Activated effector memory CD4-positive, alpha-beta T cell treated with Interleukin-2 at 50 U/mL for 16 hours (primary cell): ENCODE measurements at regions not wholly inside any gene's neighbourhood (a gene's known extent, or its start where the extent isn't known, plus 50 kb on each side); places are given as distances from the start of the nearest gene placed in this dataset.
"Not testable (repeated sequence)": the region's sequence is repeated elsewhere in the genome, so short reads cannot be mapped to it uniquely, and the experiment has no call there.

Experiments
- DNase-seq: peaks from one replicate; pipeline ENCODE4 v3.0.0-alpha.2; 2020

DNA sequence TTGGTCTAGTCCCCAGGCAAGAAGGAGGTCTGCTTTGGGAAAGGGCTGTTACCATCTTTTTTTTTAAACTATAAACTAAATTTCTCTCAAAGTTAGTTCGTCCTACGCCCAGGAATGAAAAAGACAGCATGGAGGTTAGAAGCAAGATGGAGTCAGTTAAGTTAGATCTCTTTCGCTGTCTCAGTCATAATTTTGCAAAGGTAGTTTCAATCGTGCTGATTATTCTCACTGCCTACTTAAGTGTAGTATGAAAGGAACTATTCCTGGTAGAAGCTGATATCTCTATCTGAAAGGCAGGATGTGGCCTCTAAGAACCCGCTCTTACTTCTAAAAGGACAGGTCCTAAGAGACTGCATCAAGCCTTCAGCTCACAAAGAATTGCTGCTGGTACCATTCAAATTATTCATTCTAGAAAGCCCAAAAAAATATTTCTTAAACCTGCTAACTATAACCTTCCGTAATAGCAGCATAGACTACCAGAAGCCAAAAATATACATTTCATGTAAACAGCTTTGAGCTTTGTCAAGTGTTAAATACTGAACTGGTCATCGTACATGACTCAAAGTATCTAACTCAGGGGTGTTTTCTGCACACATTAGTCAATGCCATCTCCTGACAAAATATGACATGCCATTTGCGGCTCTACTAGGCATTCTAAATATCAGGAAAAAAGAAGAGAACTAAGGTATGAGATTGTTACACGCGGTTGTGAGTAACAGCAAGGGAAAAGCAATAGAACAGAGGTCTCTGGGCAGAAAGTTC, 96.0 kb upstream of the CCDC80 start:
- no peak for DNase-seq

DNA sequence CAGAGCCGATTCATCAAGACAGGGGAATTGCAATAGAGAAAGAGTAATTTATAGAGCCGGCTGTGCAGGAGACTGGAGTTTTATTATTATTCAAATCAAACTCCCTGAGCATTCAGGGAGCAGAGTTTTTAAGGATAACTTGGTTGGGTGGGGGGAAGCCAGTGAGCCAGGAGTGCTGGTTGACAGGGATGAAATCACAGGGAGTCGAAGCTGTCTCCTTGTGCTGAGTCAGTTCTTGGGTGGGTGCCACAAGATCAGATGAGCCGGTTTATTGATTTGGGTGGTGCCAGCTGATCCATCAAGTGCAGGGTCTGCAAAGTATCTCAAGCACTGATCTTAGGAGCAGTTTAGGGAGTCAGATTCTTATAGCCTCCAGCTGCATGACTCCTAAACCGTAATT, 95.4 kb upstream of the CCDC80 start:
- DNase-seq, result no peak

DNA sequence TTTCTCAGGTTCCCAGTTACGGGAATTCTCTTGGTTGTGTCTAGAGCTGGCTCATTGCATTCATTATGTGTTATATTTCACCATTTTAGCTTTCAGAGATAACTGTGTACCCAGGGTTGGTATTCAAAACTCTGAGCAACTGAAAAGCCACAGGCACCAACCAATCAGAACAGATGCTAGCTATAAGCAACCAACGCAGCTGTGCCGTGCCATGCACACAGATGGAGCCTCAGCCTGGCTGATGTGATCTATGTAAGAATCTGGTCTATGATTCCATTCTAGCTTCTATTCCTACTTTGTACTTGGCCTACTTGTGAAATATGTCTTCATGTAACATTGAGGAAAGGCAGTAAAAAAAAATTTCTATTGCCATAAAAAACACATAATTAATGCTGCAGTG, 95.0 kb upstream of the CCDC80 start:
- DNase-seq, result no peak

DNA sequence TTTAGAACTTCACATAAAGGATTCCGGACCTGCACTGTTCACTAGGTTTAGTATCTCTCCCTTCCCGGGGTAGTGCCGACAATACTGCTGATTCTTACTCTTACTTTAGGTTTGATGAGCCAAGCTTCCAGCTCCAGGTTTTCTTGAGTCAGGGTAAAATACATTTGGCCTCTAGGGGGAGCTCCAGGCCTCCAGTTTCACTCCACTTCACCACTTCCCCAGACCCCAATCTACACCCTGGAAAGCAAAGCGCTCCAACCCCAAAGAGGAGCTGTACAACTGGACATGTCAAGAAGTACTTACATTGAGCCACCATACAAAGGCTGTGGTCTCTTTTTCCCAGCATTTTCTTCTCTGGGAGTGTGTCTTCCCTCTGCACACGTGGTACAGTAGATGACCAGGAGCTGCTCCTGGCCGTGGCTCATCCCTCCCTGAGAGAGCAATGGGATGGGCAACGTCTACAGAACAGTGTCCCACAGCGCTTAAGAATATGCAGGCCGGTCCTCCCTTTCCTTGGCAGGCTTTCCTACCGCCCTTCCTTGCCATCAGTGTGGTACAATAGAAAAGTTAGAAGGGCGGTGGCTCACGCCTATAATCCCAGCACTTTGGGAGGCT, 93.9 kb upstream of the CCDC80 start:
- peak; percentile 42 for DNase-seq

DNA sequence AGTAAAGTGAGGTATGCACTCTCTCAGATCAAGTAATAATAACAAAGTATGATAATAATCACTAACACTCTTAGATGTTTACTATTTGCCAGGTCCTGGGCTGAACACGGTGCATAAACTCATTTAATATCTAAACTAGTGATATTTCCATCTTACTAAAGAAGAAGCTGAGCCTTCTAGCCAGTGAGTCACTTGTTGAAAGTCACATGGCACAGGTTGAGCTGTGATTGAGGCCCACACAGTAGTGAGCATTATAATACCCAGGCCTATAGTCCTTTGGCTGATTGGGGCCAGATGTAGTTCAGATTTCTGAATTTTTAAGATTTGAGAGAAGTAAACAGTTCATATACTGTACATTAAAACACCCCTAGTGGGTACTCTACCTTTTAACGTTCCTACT, 93.2 kb upstream of the CCDC80 start:
- no peak for DNase-seq

DNA sequence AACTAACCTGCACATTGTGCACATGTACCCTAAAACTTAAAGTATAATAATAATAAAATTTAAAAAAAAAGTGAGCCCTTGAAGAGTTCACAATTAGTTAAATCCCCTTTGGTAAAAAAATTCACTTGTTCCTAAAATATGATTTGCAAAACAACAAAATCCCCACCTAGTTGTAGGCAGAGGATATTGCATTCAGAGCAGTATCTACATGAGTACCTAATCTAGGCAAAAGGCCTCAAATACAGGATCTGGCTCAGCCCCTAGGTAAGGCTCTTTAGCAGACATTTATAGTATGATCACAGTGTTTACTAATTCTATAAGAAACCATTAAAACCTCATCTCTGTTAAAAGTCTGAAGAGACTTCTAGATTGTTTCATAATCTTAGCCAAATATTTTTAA, 89.3 kb upstream of the CCDC80 start:
- DNase-seq, result no peak

DNA sequence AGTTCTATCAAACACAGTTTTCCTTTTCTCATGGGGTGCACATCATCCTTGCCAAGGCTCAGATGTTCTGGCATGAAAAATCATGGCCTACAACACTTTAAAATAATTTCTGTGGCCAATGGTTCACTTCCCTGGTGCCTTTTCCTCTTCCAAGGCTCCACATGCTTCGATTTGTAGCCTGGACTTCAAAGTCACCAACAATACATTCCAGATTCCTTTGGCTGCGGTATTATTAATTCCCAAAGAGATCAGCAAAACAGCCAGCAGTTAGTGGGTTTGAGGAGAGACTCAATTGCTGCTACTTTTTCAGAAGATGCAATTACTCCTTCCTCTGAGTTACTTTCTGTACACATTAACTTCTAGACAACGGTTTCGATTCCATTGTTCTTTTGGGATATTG, 80.3 kb upstream of the CCDC80 start:
- DNase-seq, result no peak

DNA sequence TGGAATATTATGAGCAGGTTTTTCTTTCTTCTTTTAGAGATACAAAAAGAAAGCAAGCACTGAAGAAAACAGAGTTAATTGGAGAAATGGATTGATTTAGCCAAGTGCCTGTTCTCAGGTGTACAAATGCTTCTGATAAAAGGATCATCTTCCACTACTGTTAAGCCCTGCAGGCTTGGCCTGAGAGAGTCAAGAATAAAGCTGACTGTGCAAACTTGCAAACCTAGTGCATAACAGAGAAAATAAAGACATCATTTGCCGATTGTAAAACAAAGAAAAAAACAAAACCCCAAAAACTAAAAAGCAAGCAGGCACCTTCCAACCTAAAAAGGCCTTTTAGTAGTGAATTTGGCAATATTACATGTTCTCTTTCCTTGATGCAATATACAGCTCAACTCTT, 78.0 kb upstream of the CCDC80 start:
- no peak for DNase-seq

DNA sequence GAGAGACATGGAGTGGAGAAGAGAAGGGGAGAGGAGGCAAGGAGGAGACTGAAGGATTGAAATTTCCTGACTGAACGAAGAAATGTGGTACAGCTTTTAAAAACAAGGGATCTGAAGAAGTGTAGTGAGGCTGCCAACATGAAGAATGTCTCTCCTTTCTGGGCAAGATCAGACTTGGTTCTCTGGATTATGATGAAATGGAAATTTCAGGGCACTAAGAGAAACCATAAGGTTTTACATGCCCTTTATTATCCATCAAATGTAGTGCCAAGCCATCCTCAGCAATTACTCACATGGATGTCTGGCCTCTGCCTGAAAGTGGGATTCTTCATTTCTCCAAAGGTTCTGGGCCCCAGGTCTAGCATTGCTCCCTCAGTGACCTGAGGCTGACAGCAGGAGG, 77.6 kb upstream of the CCDC80 start:
- DNase-seq, result no peak

DNA sequence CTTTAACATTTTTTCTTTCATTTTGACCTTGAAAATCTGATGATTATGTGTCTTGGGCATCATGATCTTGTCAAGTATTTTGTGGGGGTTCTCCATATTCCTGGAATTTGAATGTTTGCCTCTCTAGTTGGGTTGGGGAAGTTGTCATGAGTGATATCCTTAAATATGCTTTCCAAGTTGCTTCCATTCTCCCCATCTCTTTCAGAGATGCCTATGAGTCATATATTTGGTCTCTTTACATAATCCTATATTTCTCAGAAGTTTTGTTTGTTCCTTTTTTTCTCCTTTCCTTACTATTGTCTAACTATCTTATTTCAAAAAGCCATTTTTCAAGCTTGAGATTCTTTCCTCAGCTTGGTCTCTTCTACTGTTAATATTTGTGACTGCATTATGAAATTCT, 69.0 kb upstream of the CCDC80 start:
- no peak for DNase-seq

DNA sequence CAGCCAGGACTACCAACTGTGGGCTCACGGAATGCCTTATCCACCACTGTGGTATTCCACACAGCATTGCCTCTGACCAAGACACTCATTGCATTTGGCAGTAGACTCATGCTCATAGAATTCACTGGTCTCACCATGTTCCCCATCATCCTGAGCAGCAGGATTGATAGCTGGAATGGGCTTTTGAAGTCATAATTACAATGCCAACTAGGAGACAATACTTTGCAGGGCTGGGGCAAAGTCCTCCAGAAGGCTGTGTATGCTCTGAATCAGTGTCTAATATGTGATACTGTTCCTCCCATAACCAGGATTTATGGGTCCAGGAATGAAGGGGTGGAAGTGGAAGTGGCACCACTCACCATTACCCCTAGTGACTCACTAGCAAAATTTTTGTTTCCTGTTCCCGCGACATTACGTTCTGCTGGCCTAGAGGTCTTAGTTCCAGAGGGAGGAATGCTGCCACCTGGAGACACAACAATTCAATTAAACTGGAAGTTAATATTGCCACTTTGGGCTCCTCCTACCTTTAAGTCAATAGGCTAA, 58.6 kb upstream of the CCDC80 start:
- no peak for DNase-seq

DNA sequence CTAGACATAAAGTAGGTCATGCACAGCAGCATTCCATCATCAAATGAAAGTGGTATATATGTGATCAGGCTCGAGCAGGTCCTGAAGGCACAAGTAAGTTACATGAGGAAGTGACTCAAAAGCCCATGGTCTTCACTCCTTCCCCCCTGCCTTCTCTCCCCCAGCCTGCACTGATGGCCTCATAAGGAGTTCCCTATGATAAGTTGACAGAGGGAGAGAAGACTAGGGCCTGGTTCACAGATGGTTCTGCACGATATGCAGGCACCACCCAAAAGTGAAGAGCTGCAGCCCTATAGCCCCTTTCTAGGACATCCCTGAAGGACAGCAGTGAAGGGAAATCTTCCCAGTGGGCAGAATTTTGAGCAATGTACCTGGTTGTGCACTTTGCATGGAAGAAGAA, 57.5 kb upstream of the CCDC80 start:
- not testable (repeated sequence) for DNase-seq

DNA sequence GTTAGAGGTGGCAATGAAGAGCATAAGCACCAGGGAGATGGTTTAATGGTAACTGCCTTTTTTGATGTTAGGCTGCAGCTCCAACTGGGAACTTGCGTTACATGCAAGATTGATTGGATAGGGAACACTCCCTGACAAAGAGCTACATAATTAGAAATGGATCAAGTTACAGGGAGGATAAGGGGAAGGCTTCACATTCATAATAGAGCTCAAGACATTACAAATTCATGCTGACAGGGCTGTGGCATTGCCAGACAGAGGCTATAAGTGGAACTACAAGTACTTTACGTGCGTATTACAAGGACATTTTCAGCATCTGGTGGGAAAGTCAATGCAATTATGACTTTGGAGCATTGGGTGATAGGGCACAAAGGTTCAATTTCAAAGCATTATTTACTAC, 55.3 kb upstream of the CCDC80 start:
- not testable (repeated sequence) for DNase-seq

DNA sequence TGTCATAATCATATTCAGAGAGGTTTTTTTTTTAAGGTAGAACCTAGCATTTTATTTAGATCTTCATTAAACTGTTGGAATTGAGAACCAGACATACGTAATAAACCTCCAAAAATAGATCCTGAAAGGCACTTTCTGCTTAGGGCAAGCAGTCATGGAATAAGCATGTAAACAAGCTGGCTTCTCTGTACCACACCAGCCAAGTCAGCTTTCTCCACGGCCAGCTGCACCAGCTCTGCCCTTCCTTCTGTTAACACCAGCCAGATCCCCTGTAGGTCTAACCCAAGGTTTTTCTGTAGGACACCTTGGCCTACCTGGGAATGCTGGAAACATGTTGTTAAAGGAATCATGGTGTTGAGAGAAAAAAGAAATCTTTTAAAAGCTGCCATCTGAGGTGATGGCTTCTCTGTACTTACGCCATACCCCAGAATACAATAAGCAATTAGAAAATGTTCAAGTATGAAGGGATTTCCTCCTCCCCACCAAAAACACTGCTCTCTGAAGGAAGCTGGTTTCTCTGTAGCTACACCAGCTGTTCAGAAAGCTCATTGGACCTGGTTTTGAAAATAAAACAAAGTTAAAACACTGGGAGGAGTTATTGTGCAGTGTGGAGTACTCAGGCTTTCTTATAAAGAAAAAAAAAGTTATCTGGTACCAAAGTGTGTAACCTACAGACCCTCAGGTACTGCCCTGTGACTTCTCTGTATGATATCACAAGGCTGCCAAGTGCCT, 54.6 kb upstream of the CCDC80 start:
- DNase-seq, result not testable (repeated sequence)

DNA sequence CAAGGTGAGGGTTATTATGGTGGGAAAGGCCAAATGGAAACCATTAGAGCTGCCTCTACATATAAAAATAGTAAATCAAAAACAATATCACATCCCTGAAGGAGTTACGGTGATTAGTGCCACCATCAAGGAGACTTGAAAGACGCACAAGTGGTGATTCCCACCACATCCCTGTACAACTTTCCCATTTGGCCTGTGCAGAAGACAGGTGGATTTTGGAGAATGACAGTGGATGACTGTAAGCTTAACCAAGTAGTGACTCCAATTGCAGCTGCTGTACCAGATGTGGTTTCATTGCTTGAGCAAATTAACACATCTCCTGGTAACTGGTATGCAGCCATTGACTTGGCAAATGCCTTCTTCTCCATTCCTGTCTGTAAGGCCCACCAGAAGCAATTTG, 54.0 kb upstream of the CCDC80 start:
- DNase-seq, result not testable (repeated sequence)

DNA sequence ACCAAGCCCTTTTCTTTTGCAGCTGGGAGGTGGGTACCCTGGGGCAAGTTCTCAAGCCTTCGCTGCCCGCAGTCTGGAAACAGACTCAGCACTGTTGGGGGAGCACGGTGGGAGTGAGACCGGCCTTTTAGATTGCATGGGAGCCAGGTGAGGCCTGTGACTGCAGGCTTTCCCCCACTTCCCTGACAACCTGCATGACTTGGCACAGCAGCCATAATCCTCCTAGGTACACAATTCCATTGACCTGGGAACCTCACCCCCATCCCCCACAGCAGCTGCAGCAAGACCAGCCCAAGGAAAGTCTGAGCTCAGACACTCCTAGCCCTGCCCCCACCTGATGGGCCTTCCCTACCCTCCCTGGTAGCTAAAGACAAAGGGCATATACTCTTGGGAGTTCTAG, 52.2 kb upstream of the CCDC80 start:
- DNase-seq, result no peak
